HS-5 (cell line): ENCODE measurements at regions not wholly inside any gene's neighbourhood (a gene's known extent, or its start where the extent isn't known, plus 50 kb on each side); places are given as distances from the start of the nearest gene placed in this dataset.
"Not testable (repeated sequence)": the region's sequence is repeated elsewhere in the genome, so short reads cannot be mapped to it uniquely, and the experiment has no call there.

Source experiments
- DNase-seq: peaks from one replicate; pipeline ENCODE4 v3.0.0-alpha.2; 2012; ENCODE audit warnings: low read depth

DNA sequence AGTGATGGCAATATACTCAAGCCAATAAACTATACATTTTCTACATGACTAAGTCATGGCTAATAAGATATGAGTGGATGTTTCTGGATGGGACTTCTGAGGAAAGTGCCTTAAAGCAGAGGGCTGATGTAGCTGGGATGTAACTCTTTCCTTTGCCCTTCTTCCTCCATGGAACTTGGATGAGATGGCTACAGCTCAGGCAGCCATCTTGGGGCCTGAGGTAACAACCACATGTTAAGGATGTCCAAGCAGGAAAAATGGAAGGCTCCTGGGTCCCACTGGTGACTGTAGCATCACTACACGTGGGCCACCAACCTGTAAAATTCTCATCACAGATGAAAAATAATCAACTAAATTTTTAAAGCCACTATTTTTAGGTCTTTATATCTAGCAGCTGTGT, 54.4 kb upstream of the GRIP1 start:
- no peak for DNase-seq

DNA sequence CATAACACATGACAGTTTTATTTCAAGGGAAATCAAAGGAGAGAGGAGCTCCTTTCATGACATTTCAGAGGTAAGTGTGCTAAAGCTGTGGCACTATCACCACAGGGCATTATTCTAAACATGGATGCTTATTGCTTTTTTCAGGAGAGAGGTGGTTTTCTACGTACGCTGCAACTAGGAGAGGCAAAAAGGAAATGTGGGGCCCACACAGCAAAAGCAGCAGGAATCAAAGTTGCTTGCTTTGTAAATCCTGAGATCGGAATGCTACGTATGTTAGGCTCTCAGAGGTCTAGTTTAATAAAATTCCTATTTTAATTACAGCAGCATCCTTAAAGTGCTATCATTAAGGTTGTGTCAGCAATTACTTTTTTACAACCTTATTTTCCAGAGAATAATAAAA, 55.0 kb upstream of the GRIP1 start:
- no peak for DNase-seq

DNA sequence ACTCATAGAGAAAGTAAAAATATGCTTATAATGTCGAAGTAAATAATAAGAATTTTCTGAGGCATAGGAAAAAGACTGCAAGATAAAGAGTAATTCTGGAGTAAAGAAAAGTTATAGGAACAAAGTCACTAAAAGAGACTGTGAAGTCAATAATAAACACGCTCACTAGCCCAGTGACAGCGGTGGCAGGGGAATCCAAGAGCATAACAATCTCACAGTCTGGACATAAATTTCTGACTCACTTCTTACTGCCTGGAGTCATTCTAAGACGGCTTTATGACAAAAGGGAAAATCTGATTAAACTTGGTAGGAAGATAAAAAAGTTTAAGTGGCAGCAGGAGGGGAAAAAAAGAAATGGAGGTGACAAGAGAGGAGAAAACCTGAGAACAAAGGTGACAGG, 56.4 kb upstream of the GRIP1 start:
- no peak for DNase-seq

DNA sequence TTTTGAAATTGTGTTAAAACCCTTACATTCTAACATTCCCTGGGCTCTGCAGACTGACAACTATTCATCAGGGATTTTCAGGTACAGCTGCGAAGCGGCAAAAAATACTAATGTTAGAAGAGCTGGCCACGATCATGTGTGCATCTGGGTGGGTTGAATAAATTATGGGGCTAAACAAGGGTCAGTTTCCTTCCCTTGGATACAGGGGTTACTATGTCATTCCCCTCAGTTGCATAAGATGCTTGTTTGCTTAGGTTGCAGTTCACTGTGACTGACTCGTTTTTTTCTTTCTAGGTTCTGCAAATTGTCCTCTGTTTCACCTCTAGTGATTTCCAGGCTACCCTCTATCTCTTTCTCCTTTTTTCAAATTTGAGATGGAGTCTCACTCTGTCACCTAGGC, 58.1 kb upstream of the GRIP1 start:
- DNase-seq, result no peak

DNA sequence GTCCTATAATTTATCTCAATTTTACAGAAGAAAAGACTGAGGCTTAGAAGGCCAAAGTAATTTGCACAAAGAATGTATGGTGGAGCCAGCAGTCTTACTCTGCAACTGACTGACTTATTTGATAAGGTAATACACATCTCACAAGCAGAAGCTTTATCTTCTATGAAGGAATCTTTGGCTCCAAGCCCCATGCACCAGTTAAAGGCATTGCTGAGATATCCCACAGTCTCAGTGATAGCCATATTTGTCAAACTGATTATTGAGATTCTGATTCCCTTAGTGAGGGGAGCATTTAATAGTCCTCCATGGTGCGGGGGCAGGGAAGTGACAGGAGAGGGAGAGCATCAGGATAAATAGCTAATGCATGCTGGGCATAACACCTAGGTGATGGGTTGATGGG, 60.4 kb upstream of the GRIP1 start:
- DNase-seq, result no peak

DNA sequence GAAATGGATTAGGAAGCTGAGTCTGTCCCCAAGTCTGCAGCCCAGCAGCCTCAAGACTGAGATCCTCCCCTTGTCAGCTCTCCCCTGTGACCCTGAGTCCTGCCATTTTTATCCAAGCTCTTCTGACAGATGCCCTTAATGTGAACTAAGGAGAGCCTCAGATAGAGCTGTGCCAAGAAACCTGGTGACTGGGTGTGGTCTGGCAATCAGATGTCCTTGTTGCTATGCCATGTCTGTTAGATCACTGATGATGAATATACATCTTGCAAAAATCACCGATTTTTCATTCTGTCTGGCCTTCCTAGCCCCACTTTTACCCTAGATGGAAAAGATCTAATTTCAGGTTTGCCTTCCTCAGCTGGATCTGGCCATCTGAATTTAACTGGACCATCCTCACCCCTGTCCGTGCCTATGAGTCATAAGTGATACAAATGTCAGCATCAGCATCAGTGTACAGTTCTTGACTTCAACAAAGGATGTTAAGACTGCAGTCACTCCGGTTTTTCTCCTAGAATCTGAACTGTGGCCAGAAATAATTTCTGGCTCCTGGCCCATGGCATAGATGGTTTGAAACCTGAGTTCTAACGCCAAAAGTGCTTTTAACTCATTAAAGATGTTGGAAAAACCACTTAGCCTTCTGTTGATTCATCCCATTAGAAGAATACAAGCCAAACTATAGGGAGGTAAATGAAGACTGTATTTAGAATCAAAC, 61.2 kb upstream of the GRIP1 start:
- no peak for DNase-seq

DNA sequence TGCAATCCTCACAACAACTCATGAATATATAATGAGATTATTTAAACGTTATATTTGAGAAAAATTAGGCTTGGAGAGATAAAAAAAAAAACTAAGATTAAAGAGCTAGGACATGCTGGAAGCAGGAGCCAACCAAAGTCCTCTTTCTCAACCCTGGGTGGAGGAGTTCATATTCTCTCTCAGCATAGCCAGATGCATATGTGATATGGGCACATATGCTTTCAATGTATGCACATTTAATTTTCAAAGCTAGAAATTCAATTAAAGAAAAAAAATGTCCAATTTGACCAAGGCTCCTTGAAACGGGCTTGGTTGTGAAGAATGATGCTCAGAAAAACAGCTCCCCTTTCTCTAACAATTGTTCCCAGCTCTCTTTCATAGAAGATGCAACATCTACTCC, 61.9 kb upstream of the GRIP1 start:
- DNase-seq, result no peak

DNA sequence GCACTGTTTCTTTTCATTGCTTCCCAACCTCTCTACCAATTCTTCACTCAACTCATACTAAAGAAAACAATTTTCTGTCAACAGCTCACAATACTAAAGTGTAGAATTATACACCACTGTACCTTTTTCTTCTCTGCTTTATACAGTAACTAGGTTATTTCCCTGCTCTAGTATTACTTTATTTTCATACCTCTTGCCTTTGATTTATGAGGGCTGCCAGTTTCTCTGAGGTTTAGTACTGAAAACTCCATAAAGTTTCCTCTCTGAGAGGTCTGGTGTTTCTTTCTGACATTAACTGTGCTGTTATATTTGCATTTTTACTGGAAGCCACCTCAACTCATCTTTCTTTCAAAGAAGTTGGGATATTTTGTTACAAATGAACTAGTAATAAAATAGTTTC, 63.0 kb upstream of the GRIP1 start:
- DNase-seq, result no peak

DNA sequence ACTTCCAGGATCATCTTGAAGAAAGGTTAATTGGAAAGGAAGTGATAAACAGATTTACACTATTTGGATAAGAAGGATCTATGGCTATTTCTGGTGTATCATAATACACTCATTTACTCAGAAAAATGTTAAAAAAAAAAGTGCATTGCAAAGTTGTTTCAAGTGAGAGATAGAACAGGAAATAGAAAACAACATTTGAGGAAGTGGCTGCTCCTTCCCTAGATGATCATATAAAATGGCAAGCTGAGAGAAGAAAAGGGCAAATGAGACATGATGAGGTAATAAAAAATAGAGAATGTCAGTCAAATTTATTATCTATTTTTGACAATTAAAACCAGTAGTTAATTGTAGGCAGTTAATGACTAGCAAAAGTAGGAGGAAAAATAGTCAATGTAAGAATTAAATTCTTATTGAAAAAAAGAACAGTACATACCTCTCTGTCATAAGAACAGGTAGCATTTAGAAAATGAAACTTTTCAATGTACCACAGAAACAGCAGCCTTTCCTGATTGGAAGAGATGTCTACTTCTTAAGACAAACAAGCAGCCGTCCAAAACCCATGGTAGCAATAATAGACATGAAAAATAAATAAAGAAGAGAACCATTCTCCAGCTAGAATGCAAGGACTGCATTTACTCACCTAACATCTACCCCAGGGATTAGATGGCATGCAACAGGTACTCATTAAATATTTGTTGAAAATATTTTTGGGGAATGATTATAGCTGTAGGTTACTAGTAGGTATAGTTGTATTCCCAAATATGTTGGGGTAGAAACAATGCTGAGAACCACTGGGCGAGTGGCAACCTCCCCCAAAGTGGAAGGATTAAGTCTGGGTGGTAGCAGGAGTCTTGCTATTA, 63.9 kb upstream of the GRIP1 start:
- DNase-seq, result no peak

DNA sequence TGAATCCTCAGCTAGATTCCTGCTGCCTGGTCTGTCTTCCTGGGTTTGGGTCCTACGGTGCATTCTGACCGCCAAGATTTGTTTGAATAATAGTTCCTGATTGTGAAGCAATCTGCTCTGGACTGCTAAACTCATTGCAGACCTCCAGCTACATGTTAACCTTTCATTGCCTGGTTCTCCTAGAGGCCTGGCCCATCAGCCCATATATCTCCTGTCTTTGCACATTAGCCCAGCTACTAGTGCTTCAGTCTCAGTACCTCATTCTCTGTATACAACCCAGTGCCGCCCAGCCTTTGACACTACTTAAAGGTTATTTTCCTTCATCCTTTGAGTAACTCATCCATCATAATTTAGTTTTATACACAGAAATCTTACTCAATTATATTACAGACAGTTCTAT, 65.6 kb upstream of the GRIP1 start:
- no peak for DNase-seq

DNA sequence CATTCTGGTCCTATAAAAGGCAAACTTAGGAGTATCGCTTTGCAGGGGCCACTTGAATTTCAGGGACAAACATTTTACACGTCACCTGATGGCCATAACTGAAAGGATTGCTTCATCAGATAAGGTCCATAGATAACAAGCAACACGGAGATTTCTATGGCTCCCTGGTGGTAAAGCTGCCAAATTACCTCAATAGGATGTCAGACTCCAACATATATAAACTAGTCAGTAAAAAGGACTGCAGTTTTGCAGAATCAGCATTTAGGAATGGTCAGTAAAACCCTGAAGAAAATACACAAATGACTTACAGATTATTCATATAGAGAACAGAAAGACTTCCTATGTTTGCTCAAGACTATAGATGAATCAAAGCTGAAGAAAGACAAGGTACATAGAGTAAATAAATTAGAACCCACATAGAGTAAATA, 66.1 kb upstream of the GRIP1 start:
- no peak for DNase-seq

DNA sequence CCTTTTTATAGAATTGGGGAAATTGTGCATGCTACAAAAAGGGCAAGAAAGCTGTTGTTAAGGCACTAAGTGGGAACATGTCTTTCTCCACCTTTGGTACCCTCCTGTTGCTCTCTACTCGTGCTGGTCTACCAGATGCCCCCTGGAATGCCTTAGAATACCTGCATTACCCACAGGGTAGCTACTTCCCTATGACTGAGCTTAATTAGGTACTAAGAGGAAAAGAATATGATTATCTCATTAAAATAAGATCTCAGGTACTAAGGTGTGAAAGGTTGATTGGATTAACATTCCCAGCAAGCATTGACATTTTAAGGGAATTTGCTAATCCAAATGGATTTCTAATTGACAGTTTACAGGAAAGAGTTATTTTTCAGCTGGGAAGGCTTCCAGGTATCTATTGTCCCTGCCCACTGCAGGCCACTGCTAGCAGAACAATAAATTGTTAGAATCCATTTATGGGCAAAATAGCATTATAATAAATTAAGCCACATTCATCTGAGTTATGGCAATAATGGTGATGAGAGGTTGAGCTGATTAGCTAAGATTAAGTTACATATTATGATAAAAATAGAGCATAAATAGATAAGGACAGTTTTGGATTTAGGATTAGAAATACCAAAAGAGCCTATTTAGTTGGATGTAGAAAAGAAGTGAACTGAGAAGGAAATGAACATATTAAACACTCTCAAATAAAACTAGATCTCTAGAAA, 67.8 kb upstream of the GRIP1 start:
- DNase-seq, result no peak

DNA sequence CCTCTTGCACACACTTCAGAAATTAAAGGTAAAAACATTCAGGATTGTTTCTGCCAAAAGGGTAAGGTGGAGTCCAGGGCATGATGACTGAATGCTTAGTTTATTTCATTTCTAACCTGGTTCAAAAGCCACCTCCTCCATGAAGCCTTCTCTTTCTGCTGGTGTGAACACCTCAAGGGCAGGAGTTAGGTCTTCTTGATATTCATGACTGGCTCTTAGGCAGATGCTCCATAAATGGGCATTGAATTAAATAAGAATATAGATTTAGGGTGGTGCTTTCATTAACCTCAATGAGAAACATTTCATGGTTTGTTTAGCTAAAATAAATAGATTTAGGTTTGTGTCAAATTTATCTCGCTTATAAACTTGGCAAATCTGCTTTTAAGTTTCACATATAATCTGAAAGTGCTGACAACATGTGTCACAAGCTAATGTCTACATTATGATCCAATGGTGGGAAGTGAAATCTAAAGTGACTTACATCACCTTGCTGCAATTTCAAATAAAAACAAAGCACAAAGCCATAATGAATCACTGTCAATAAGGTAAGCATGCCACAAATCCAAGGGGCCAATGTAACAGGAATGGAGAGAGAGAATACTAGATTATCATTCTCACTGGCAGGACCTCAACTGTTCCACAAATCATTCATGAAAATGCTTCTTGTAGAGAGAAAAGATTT, 72.7 kb upstream of the GRIP1 start:
- DNase-seq, result no peak

DNA sequence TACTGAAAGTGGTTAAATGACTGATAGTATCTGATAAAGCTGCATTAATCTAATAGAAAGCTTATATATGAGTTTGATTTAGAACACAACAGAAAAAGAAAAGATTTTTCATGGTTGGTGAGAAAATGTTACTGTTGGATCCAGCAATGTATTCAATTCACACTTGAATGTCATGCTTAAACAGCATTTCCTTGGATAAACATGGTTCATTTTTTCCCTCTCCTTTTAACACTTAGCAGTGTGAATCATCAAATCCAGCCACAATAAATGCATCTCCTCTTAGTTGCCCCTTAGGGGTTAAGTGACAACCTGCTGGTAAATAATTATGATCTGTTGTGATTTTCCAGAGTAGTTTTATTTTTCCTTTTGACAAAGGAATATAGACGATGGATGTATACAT, 74.9 kb upstream of the GRIP1 start:
- no peak for DNase-seq

DNA sequence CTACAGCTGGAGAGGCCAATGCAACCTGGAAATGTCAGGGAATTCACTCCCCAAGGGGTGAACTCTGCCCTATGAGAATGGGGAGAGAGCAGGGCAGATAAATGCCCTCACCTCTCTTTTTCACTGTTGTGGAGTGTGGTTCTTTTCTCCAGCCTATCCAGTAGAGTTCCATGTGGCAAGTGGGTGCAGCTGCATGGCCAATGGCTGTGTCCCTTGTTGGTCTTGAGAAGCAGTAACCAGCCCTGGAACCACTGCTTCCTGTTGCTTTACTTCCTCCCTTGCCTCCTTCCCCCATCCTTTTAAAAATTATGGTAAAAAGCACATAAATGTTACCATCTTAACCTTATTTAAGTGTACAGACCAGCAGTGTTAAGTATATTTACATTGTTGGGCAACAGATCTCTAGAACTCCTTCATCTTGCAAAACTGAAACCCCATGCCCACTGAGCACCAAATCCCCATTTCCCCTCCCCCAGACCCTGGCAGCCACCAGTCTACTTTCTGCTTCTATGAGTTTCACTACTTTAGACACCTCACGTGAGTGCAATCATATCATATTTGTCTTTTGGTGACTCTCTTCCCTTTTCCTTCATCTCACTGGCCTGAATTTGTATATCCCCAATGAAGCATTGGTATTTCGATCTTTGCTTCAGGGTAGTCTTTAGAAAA, 77.0 kb upstream of the GRIP1 start:
- DNase-seq, result no peak

DNA sequence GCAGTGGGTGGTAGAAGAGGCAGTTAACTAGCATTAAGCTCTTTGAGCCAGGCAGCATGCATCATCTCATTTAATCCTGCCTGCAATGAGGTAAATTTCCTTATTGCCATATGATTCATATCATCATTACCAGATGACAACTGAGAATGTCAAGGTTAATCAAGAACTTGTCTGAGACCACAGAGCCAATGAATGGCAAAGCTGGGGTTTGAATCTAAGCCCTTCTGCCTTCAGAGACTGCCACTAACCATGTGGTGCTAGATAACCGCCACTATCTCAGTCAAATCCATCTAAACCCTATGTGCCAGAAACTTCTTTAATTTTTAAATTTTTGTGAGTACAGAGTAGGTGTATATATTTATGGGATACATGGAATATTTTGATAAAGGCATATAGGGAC, 77.8 kb upstream of the GRIP1 start:
- DNase-seq, result no peak

DNA sequence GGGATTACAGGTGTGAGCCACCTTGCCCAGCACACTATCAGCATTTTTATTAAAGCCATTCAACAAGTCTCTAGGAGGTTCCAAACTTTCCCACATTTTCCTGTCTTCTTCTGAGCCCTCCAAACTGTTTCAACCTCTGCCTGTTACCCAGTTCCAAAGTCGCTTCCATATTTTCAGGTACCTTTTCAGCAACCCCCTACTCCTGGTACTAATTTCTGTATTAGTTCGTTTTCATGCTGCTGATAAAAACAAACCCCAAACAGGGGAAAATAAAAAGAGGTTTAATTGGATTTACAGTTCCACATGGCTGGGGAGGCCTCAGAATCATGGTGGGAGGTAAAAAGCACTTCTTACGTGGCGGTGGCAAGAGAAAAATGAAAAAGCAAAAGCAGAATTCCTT, 81.2 kb upstream of the GRIP1 start:
- not testable (repeated sequence) for DNase-seq

DNA sequence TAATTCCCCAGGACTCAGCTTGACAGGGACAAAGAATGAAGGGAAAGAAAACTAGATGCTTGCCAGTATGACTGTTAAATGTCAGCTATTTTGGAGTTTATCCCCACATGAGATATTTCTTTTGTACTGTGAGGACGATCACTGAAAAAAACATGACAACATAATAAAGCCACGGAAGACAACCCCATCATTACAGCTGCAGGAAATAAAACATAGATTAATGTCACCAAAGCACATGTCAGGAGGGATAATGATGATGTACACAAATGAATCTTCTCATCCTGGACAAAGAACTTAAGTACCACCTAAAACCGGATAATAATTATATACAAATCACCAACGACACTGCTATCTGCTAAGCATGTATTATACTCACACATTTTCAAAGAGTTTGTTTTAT, 84.6 kb upstream of the GRIP1 start:
- DNase-seq, result no peak

DNA sequence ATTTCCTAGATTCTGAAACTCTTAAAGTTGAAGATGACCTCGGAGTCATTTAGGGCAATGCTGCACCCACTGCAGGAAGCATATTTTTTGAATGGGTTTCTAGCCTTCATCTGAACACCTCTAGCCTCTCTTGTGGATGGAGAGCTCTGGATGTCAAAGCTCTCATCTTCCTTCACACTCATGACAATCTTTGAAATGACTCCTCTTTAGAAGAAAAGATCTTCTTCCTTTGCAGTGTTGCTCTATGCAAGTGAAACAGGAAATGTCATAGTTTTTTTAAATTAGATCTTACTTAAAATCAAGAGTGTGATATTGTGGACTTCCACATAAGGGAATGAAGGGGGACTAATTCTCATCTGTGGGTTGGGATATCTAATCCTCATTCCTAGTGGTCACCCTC, 86.3 kb upstream of the GRIP1 start:
- DNase-seq, result no peak

DNA sequence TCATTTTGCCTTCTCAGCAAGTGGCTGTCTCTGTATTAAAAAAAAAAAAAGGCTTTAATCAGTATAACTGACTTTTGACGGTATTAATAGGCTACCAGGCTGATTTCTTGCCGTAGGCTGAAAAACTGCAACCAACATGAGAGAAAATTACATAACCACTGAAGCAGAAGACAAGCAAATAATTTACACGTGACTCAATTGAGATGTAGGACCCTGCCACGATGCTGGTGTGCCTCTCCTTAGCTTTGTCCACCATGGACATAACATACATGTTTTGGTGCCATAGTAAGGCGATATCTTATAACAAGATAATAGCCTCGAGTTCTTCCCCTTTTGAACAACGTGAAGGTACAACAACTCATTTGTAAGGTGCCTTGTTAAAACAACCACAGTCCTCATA, 88.7 kb upstream of the GRIP1 start:
- DNase-seq, result no peak

DNA sequence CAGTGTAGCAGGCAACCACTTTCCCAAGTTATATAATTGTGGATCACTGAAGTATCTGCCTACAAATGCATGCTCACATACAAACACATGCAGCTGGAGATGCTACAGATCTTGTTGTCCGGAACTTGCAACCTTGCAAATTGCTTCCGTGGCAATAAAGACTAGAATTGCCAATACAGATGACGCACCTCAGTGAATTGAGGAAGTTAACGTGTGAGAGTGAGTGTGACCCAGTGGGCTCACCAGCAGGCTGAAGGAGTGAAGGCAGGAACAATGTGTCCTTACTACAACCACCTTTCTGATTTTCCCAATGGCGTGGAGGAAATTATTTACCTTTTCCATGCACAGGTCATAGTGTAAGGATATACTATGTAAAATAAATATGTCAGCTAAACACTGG, 89.4 kb upstream of the GRIP1 start:
- DNase-seq, result no peak

DNA sequence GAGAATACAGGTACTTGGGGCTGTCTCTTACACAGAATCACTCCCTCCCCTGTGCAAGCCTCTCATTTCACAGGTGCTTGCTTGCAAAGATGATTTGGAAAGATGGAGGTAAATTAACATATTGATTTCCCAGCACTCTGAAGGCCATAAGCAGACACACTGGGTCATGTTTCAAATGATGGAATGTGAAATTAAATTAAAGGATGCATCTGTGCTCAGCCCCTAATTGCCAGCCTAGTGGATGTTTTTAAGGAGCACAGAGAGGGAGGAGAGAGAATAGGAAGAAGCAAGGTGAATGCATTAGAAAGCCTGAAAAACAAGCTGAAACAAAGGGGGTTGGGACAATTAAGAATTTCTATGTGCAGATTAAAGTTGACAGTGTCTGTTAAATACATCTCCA, 96.1 kb upstream of the GRIP1 start:
- no peak for DNase-seq
